ENCODE measurements at regions not wholly inside any gene's neighbourhood (a gene's known extent, or its start where the extent isn't known, plus 50 kb on each side); places are given as distances from the start of the nearest gene placed in this dataset.

DNA sequence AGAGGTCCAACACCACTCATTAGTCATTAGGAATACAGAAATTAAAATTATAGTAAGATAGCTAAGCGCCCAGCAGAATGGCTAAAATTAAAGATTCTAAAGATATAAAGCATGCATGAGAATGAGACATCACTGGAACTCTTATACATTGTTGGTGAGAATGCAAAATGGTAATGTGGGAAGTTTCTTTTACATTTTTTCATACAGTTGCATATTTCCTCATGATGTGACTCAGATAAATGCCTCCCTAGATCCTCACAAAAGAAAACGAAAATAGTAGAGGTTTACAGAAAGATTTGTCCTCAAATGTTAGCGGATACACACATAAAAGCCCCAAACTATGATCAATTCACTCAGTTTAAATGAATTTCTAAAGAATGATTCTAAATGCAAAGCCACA lies 633.7 kb upstream of the GJE1 start:
- no peaks in the 10 kb centered on the region for H3K4me1 ChIP-seq
- no peaks in the 10 kb centered on the region for H3K9me3 ChIP-seq
- H3K36me3 ChIP-seq = no peaks in the 10 kb centered on the region
- H3K4me3 ChIP-seq = no peak overlapping the region
- no peak for TF ChIP-seq POLR2AphosphoS5 (IDR thresholded peaks at IDR 0.05)
- TF ChIP-seq POLR2A (IDR thresholded peaks at IDR 0.05) = no peak
- TF ChIP-seq, protein P1, sequence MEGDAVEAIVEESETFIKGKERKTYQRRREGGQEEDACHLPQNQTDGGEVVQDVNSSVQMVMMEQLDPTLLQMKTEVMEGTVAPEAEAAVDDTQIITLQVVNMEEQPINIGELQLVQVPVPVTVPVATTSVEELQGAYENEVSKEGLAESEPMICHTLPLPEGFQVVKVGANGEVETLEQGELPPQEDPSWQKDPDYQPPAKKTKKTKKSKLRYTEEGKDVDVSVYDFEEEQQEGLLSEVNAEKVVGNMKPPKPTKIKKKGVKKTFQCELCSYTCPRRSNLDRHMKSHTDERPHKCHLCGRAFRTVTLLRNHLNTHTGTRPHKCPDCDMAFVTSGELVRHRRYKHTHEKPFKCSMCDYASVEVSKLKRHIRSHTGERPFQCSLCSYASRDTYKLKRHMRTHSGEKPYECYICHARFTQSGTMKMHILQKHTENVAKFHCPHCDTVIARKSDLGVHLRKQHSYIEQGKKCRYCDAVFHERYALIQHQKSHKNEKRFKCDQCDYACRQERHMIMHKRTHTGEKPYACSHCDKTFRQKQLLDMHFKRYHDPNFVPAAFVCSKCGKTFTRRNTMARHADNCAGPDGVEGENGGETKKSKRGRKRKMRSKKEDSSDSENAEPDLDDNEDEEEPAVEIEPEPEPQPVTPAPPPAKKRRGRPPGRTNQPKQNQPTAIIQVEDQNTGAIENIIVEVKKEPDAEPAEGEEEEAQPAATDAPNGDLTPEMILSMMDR (IDR thresholded peaks at IDR 0.05) = no peak
- no peak for TF ChIP-seq EP300 (IDR thresholded peaks at IDR 0.05)
- DNase-seq (ENCODE audit: low spot score in 2 of 2) = no peak
- H3K27ac ChIP-seq = no peak overlapping the region
- H3K27me3 ChIP-seq = no peaks in the 10 kb centered on the region
- WGBS = 89% methylated on average over 3 of the region's 3 CpGs

DNA sequence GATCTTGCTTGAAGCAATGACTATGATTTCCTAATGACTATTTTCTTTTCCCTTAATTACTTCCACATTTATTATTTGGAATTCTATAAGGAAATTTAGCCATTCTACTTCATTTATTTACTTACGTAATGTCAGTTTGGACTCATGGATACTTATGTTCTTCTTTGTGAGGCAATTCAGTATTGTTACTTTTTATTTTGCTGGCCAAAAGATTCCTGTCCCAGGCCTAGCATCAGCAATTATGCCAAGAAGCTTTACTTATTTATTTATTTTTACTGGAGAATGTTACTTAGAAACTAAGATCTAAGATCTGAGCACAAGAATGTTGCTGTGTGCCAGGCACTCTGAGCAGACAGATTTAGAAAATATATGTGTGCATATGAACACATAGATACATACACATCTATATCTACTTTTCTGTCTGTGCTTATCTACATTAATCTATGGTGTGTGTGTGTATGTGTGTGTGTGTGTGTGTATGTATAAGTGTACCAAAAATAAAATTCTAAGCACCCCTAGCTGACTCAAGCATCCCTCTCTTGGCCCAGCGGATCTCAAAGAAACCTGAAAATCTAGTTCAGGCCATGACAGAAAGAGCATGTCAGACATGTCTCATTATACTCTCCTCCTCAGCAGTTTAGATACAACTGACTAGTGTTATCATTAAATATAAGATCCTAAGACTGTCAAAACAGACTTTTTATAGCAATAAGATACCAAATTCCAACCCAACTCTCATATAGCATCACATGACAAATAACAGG lies 640.0 kb upstream of the GJE1 start:
- 71% methylated on average over 2 of the region's 2 CpGs for WGBS
- DNase-seq (ENCODE audit: low spot score in 2 of 2) = no peak
- Histone ChIP-seq H3K4me1 (no peaks in the 10 kb centered on the region), H3K36me3 (no peaks in the 10 kb centered on the region), H3K27ac (no peak overlapping the region), H3K4me3 (no peak overlapping the region), H3K9me3 (no peaks in the 10 kb centered on the region), H3K27me3 (no peaks in the 10 kb centered on the region)
- TF ChIP-seq POLR2A (IDR thresholded peaks at IDR 0.05) = no peak
- TF ChIP-seq EP300 (IDR thresholded peaks at IDR 0.05) = no peak
- TF ChIP-seq POLR2AphosphoS5 (IDR thresholded peaks at IDR 0.05) = no peak
- TF ChIP-seq, protein P1 (IDR thresholded peaks at IDR 0.05) = no peak

DNA sequence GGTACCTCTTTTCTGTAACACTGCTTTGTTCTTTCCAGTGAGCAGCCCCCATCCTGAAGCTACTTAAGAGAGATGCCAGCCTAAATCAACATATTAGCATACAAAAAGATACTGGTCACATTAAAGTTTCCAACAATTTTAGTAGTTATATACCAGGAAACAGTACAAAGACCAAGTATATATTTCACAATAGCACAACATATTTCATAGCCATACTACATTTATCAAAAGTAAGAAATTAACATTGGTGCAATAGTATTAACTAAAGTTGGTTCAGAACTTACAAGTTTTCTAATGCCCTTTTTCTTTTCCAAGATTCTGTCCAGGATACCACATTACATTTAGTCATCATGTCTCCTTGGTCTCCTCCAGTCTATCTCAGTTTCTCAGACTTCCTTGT lies 641.0 kb upstream of the GJE1 start:
- H3K9me3 ChIP-seq = no peaks in the 10 kb centered on the region
- H3K4me1 ChIP-seq = no peaks in the 10 kb centered on the region
- H3K27ac ChIP-seq = no peak overlapping the region
- DNase-seq (ENCODE audit: low spot score in 2 of 2) = no peak
- TF ChIP-seq, protein P1 (IDR thresholded peaks at IDR 0.05) = no peak
- TF ChIP-seq EP300 (IDR thresholded peaks at IDR 0.05) = no peak
- TF ChIP-seq POLR2A (IDR thresholded peaks at IDR 0.05) = no peak
- TF ChIP-seq POLR2AphosphoS5 (IDR thresholded peaks at IDR 0.05) = no peak
- no peaks in the 10 kb centered on the region for H3K36me3 ChIP-seq
- no peak overlapping the region for H3K4me3 ChIP-seq
- no peaks in the 10 kb centered on the region for H3K27me3 ChIP-seq

DNA sequence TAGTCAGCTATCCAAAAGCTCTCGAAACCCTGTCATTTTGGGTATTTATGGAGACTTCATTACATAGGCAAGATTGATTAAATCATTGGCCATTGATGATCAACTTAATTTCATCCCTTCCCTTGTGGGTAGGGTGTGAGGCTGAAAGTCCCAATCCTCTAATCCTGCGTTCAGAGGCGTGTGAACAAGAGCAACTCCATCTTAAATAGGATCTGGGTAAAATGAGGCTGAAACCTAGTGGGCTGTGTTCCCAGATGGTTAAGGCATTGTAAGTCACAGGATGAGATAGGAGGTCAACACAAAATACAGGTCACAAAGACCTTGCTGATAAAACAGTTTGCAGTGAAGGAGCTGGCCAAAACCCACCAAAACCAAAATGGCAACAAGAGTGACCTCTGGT lies 641.7 kb upstream of the GJE1 start:
- TF ChIP-seq EP300 (IDR thresholded peaks at IDR 0.05) = no peak
- TF ChIP-seq POLR2AphosphoS5 (IDR thresholded peaks at IDR 0.05) = no peak
- Histone ChIP-seq H3K27me3 (no peaks in the 10 kb centered on the region), H3K4me3 (no peak overlapping the region), H3K36me3 (no peaks in the 10 kb centered on the region), H3K9me3 (no peaks in the 10 kb centered on the region), H3K27ac (no peak overlapping the region), H3K4me1 (no peaks in the 10 kb centered on the region)
- 95% methylated on average over 3 of the region's 3 CpGs for WGBS
- DNase-seq (ENCODE audit: low spot score in 2 of 2) = no peak

DNA sequence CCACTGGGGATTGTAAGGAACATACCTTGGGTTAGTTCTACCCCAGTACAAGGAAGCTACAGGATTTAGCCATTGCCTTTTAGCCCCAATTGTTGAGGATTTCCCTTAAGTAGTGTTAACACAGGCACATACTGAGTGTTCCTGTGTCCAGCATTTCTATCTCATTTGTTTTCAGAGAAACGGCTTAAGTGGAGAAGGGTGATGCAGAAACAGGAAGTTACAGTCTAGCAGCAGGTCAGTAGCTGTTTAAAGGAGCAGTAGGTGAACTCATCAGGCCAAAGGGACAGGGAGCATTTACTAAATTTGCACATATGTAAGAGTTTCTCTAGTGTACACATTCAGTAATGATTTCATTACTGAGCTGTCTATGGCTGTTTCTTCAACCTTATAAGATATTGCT lies 644.2 kb upstream of the GJE1 start:
- TF ChIP-seq EP300 (IDR thresholded peaks at IDR 0.05) = no peak
- H3K27ac ChIP-seq = no peak overlapping the region
- H3K4me1 ChIP-seq = peaks cover 7% of the 10 kb centered on the region
- no peaks in the 10 kb centered on the region for H3K9me3 ChIP-seq
- no peak for DNase-seq (ENCODE audit: low spot score in 2 of 2)
- no peaks in the 10 kb centered on the region for H3K36me3 ChIP-seq
- H3K27me3 ChIP-seq = no peaks in the 10 kb centered on the region
- no peak overlapping the region for H3K4me3 ChIP-seq
- WGBS = 33% methylated on average over 1 of the region's 1 CpG

DNA sequence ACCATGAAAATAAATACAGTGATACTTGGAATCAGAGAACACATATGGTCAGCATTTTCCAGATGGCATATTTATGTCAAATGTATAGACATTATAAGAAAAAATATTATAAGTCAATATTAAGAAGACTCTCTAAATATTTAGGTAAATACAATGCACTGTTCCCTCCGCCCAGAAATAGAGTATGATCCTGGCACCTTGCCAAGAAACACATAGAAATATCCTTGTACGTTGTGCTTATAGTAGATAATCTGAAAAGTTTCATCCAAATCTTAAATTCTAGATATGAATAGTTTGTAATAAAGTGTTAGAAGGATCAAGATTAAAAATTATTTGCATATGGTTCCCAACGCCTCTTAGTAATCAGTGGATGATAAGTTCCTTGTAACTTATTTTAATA lies 645.8 kb upstream of the GJE1 start:
- Histone ChIP-seq H3K27me3 (no peaks in the 10 kb centered on the region), H3K4me1 (peaks cover 7% of the 10 kb centered on the region), H3K27ac (no peak overlapping the region), H3K9me3 (no peaks in the 10 kb centered on the region), H3K36me3 (no peaks in the 10 kb centered on the region), H3K4me3 (no peak overlapping the region)
- TF ChIP-seq, protein P1 (IDR thresholded peaks at IDR 0.05) = no peak
- TF ChIP-seq POLR2AphosphoS5 (IDR thresholded peaks at IDR 0.05) (no peak), POLR2A (IDR thresholded peaks at IDR 0.05) (no peak), EP300 (IDR thresholded peaks at IDR 0.05) (no peak)
- no peak for DNase-seq (ENCODE audit: low spot score in 2 of 2)
- WGBS = 42% methylated on average over 3 of the region's 3 CpGs
